Activated CD8-positive, alpha-beta memory T cell treated with anti-CD3 and anti-CD28 coated beads, Interleukin-2, amount 10 ng/mL, durations not matched to agents 7 days and 5 days (primary cell): ENCODE measurements at regions not wholly inside any gene's neighbourhood (a gene's known extent, or its start where the extent isn't known, plus 50 kb on each side); places are given as distances from the start of the nearest gene placed in this dataset.

ENCODE experiments used
- ATAC-seq: fragments of 150-1000 bp; cut with Tn5 transposase; one replicate; pipeline ENCODE4 v1.10.0; 2021; ENCODE audit warnings: moderate library complexity
- CTCF ChIA-PET: fragments of 350-600 bp; sonication (Branson Sonifier 250); formaldehyde crosslinking; loops from one replicate; lab custom pipeline; 2021; ENCODE audit warnings: antibody characterized with exemption; lab: Charles Lee
- DNase-seq: peaks from one replicate; pipeline ENCODE4 v3.0.0-alpha.2; 2020
- H3K27ac Mint-ChIP-seq: one replicate; pipeline ENCODE4 v1.8.0; 2021; ENCODE audit warnings: mild to moderate bottlenecking, mixed read lengths
- H3K27me3 Mint-ChIP-seq: one replicate; pipeline ENCODE4 v1.8.0; 2021; ENCODE audit warnings: mixed read lengths
- H3K36me3 Mint-ChIP-seq: one replicate; pipeline ENCODE4 v1.8.0; 2021; ENCODE audit warnings: mild to moderate bottlenecking, mixed read lengths
- H3K4me1 Mint-ChIP-seq: one replicate; pipeline ENCODE4 v1.8.0; 2021; ENCODE audit warnings: mixed read lengths
- H3K4me3 Mint-ChIP-seq: one replicate; pipeline ENCODE4 v1.8.0; 2021; ENCODE audit warnings: mild to moderate bottlenecking, moderate library complexity, mixed read lengths
- H3K9me3 Mint-ChIP-seq: one replicate; pipeline ENCODE4 v1.8.0; 2022; ENCODE audit warnings: low read depth, mixed read lengths

GRCh38 chr1:4915154-4915553 lies 260.7 kb downstream of the AJAP1 start:
- DNase-seq (no peak), ATAC-seq (no peak)
- Mint-ChIP-seq H3K27ac (no peak overlapping the region), H3K4me1 (no peaks in the 10 kb centered on the region), H3K27me3 (no peaks in the 10 kb centered on the region), H3K4me3 (no peak overlapping the region), H3K9me3 (no peaks in the 10 kb centered on the region), H3K36me3 (no peaks in the 10 kb centered on the region)
- CTCF ChIA-PET: no interaction called here

GRCh38 chr1:4908486-4908885 lies 254.1 kb downstream of the AJAP1 start:
- CTCF ChIA-PET: no interaction called here
- no peaks in the 10 kb centered on the region for H3K4me1 Mint-ChIP-seq

GRCh38 chr1:4894566-4894965 lies 240.2 kb downstream of the AJAP1 start:
- ATAC-seq (no peak), DNase-seq (no peak)
- no peaks in the 10 kb centered on the region for H3K27me3 Mint-ChIP-seq
- H3K4me1 Mint-ChIP-seq: no peaks in the 10 kb centered on the region
- no peak overlapping the region for H3K4me3 Mint-ChIP-seq
- CTCF ChIA-PET: no interaction called here
- no peaks in the 10 kb centered on the region for H3K9me3 Mint-ChIP-seq
- H3K27ac Mint-ChIP-seq: no peak overlapping the region
- H3K36me3 Mint-ChIP-seq: no peaks in the 10 kb centered on the region

More at GRCh38 chr1:4908486-4908885, 254.1 kb downstream of the AJAP1 start:
- no peak for ATAC-seq
- DNase-seq: no peak
- Mint-ChIP-seq H3K9me3 (no peaks in the 10 kb centered on the region), H3K27ac (no peak overlapping the region), H3K27me3 (no peaks in the 10 kb centered on the region), H3K36me3 (no peaks in the 10 kb centered on the region), H3K4me3 (no peak overlapping the region)

GRCh38 chr1:4880626-4881025 lies 226.2 kb downstream of the AJAP1 start:
- H3K4me3 Mint-ChIP-seq: no peak overlapping the region
- no peak for DNase-seq
- H3K36me3 Mint-ChIP-seq: no peaks in the 10 kb centered on the region
- no peaks in the 10 kb centered on the region for H3K27me3 Mint-ChIP-seq
- CTCF ChIA-PET: no interaction called here
- H3K4me1 Mint-ChIP-seq: no peaks in the 10 kb centered on the region
- H3K27ac Mint-ChIP-seq: no peak overlapping the region
- no peak for ATAC-seq
- H3K9me3 Mint-ChIP-seq: no peaks in the 10 kb centered on the region

- H3K4me3 Mint-ChIP-seq: no peak overlapping the region
- ATAC-seq (no peak), DNase-seq (no peak)
- no peaks in the 10 kb centered on the region for H3K27me3 Mint-ChIP-seq
- no peaks in the 10 kb centered on the region for H3K36me3 Mint-ChIP-seq
- H3K27ac Mint-ChIP-seq: no peak overlapping the region
- CTCF ChIA-PET: no interaction called here
- no peaks in the 10 kb centered on the region for H3K4me1 Mint-ChIP-seq
- no peaks in the 10 kb centered on the region for H3K9me3 Mint-ChIP-seq
Measured at GRCh38 chr1:4877426-4877825, 223.0 kb downstream of the AJAP1 start.

GRCh38 chr1:4871373-4871772 lies 217.0 kb downstream of the AJAP1 start:
- no peak for DNase-seq
- Mint-ChIP-seq H3K4me3 (no peak overlapping the region), H3K9me3 (no peaks in the 10 kb centered on the region), H3K4me1 (no peaks in the 10 kb centered on the region), H3K27ac (no peak overlapping the region), H3K27me3 (no peaks in the 10 kb centered on the region), H3K36me3 (no peaks in the 10 kb centered on the region)
- CTCF ChIA-PET: no interaction called here
- no peak for ATAC-seq

- no peak overlapping the region for H3K27ac Mint-ChIP-seq
- DNase-seq: no peak
- ATAC-seq: no peak
- no peak overlapping the region for H3K4me3 Mint-ChIP-seq
- H3K36me3 Mint-ChIP-seq: no peaks in the 10 kb centered on the region
- CTCF ChIA-PET: no interaction called here
- H3K9me3 Mint-ChIP-seq: peaks cover 2% of the 10 kb centered on the region
- no peaks in the 10 kb centered on the region for H3K27me3 Mint-ChIP-seq
- H3K4me1 Mint-ChIP-seq: no peaks in the 10 kb centered on the region
Measured at GRCh38 chr1:4868521-4868920, 214.1 kb downstream of the AJAP1 start.

- CTCF ChIA-PET: no interaction called here
- Mint-ChIP-seq H3K36me3 (no peaks in the 10 kb centered on the region), H3K27me3 (no peaks in the 10 kb centered on the region), H3K27ac (no peak overlapping the region), H3K4me1 (no peaks in the 10 kb centered on the region), H3K4me3 (no peak overlapping the region), H3K9me3 (no peaks in the 10 kb centered on the region)
- no peak for DNase-seq
- ATAC-seq: no peak
Measured at GRCh38 chr1:4856396-4856795, 202.0 kb downstream of the AJAP1 start.

- H3K9me3 Mint-ChIP-seq: no peaks in the 10 kb centered on the region
- no peaks in the 10 kb centered on the region for H3K36me3 Mint-ChIP-seq
- no peak overlapping the region for H3K4me3 Mint-ChIP-seq
- ATAC-seq (no peak), DNase-seq (no peak)
- H3K27ac Mint-ChIP-seq: no peak overlapping the region
- no peaks in the 10 kb centered on the region for H3K27me3 Mint-ChIP-seq
- CTCF ChIA-PET: no interaction called here
- no peaks in the 10 kb centered on the region for H3K4me1 Mint-ChIP-seq
Measured at GRCh38 chr1:4854367-4854766, 200.0 kb downstream of the AJAP1 start.

GRCh38 chr1:4853904-4854303 lies 199.5 kb downstream of the AJAP1 start:
- ATAC-seq (no peak), DNase-seq (no peak)
- CTCF ChIA-PET: no interaction called here
- Mint-ChIP-seq H3K36me3 (no peaks in the 10 kb centered on the region), H3K4me3 (no peak overlapping the region), H3K27ac (no peak overlapping the region), H3K9me3 (peaks cover 2% of the 10 kb centered on the region), H3K27me3 (no peaks in the 10 kb centered on the region), H3K4me1 (no peaks in the 10 kb centered on the region)

GRCh38 chr1:4851385-4852065 lies 197.1 kb downstream of the AJAP1 start:
- ATAC-seq (no peak), DNase-seq (no peak)
- H3K27ac Mint-ChIP-seq: no peak overlapping the region
- no peaks in the 10 kb centered on the region for H3K27me3 Mint-ChIP-seq
- no peaks in the 10 kb centered on the region for H3K36me3 Mint-ChIP-seq
- H3K4me1 Mint-ChIP-seq: no peaks in the 10 kb centered on the region
- no peak overlapping the region for H3K4me3 Mint-ChIP-seq
- CTCF ChIA-PET: no interaction called here
- H3K9me3 Mint-ChIP-seq: peaks cover 2% of the 10 kb centered on the region

GRCh38 chr1:4848431-4848830 lies 194.0 kb downstream of the AJAP1 start:
- no peak for ATAC-seq
- DNase-seq: no peak
- no peaks in the 10 kb centered on the region for H3K4me1 Mint-ChIP-seq
- no peaks in the 10 kb centered on the region for H3K36me3 Mint-ChIP-seq
- no peak overlapping the region for H3K4me3 Mint-ChIP-seq
- no peaks in the 10 kb centered on the region for H3K27me3 Mint-ChIP-seq
- peaks cover 2% of the 10 kb centered on the region for H3K9me3 Mint-ChIP-seq
- CTCF ChIA-PET: no interaction called here
- no peak overlapping the region for H3K27ac Mint-ChIP-seq

- no peak overlapping the region for H3K4me3 Mint-ChIP-seq
- no peak for ATAC-seq
- DNase-seq: no peak
- CTCF ChIA-PET: no interaction called here
- H3K36me3 Mint-ChIP-seq: no peaks in the 10 kb centered on the region
- no peaks in the 10 kb centered on the region for H3K4me1 Mint-ChIP-seq
- no peak overlapping the region for H3K27ac Mint-ChIP-seq
- H3K27me3 Mint-ChIP-seq: no peaks in the 10 kb centered on the region
- H3K9me3 Mint-ChIP-seq: peaks cover 2% of the 10 kb centered on the region
Measured at GRCh38 chr1:4847711-4848110, 193.3 kb downstream of the AJAP1 start.
